GM18861 (cell line): ENCODE measurements at regions not wholly inside any gene's neighbourhood (a gene's known extent, or its start where the extent isn't known, plus 50 kb on each side); places are given as distances from the start of the nearest gene placed in this dataset.

Experiments
- ATAC-seq: cut with Tn5 transposase; IDR thresholded peaks from one replicate; pipeline ENCODE4 v1.9.1; 2021; ENCODE audit not compliant: unreplicated experiment

GRCh38 chr12:58563621-58564020 lies 356.7 kb downstream of the LRIG3 start:
- no peak for ATAC-seq

- no peak for ATAC-seq
Observed at GRCh38 chr12:58564721-58565120, 355.6 kb downstream of the LRIG3 start.

GRCh38 chr12:58566599-58566998 lies 353.7 kb downstream of the LRIG3 start:
- ATAC-seq = no peak

GRCh38 chr12:58567189-58567588 lies 353.1 kb downstream of the LRIG3 start:
- ATAC-seq = no peak

GRCh38 chr12:58570411-58570810 lies 349.9 kb downstream of the LRIG3 start:
- no peak for ATAC-seq

- no peak for ATAC-seq
Observed at GRCh38 chr12:58575256-58575655, 345.0 kb downstream of the LRIG3 start.

- no peak for ATAC-seq
Observed at GRCh38 chr12:58576081-58576480, 344.2 kb downstream of the LRIG3 start.

GRCh38 chr12:58576916-58577315 lies 343.4 kb downstream of the LRIG3 start:
- ATAC-seq = no peak

- no peak for ATAC-seq
Observed at GRCh38 chr12:58580095-58580494, 340.2 kb downstream of the LRIG3 start.

- ATAC-seq = no peak
Observed at GRCh38 chr12:58583529-58583928, 336.8 kb downstream of the LRIG3 start.

- ATAC-seq = no peak
Observed at GRCh38 chr12:58583940-58584339, 336.4 kb downstream of the LRIG3 start.

- ATAC-seq = no peak
Observed at GRCh38 chr12:58584880-58585279, 335.4 kb downstream of the LRIG3 start.

GRCh38 chr12:58586762-58587161 lies 333.5 kb downstream of the LRIG3 start:
- ATAC-seq = no peak

GRCh38 chr12:58588770-58589169 lies 331.5 kb downstream of the LRIG3 start:
- no peak for ATAC-seq

GRCh38 chr12:58592475-58593207 lies 327.7 kb downstream of the LRIG3 start:
- ATAC-seq = no peak

- no peak for ATAC-seq
Observed at GRCh38 chr12:58593557-58594304, 326.6 kb downstream of the LRIG3 start.

- no peak for ATAC-seq
Observed at GRCh38 chr12:58596381-58596780, 323.9 kb downstream of the LRIG3 start.

- ATAC-seq = no peak
Observed at GRCh38 chr12:58601529-58601928, 318.8 kb downstream of the LRIG3 start.

- no peak for ATAC-seq
Observed at GRCh38 chr12:58602179-58602578, 318.1 kb downstream of the LRIG3 start.

GRCh38 chr12:58602736-58603135 lies 317.6 kb downstream of the LRIG3 start:
- no peak for ATAC-seq

- ATAC-seq = no peak
Observed at GRCh38 chr12:58607805-58608204, 312.5 kb downstream of the LRIG3 start.

GRCh38 chr12:58608711-58609110 lies 311.6 kb downstream of the LRIG3 start:
- no peak for ATAC-seq
